ENCODE measurements at regions not wholly inside any gene's neighbourhood (a gene's known extent, or its start where the extent isn't known, plus 50 kb on each side); places are given as distances from the start of the nearest gene placed in this dataset.
"Not testable (repeated sequence)": the region's sequence is repeated elsewhere in the genome, so short reads cannot be mapped to it uniquely, and the experiment has no call there.

DNA sequence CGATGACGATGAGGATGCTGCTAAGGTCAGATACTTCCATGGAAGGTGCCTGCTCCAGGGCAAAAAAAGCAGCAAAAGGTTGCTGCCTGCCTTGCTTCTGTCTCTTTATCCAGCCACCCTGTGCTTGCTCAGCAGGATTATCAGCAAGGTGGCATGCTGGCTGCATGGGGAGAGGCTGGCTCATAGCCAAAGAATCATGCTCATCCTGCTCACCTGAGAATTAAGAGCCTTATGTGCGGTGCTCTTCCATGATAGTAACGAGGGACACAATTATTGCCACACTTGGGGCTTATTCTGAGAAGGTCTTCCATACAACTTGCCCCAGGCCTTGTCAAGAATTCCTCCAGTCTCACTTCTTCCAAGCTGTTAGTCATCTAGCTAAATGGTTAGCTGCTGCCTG is 60.4 kb upstream of the SEC11C start:
- ChIA-PET CTCF (interaction anchor here (0.6 to 1.9 kb wide), 3 partner anchors 9 to 311 kb away, joined by 4 to 11 read pairs (median 5); no protein-coding TSS in a partner anchor), POLR2A (no interaction called here)
- no peaks in the 10 kb centered on the region for H3K9me3 ChIP-seq (ENCODE audit: control insufficient read depth, insufficient read depth, low read length)
- H3K4me3 ChIP-seq (ENCODE audit: low read depth, low read length), result no peak overlapping the region
- TF ChIP-seq, protein P1, sequence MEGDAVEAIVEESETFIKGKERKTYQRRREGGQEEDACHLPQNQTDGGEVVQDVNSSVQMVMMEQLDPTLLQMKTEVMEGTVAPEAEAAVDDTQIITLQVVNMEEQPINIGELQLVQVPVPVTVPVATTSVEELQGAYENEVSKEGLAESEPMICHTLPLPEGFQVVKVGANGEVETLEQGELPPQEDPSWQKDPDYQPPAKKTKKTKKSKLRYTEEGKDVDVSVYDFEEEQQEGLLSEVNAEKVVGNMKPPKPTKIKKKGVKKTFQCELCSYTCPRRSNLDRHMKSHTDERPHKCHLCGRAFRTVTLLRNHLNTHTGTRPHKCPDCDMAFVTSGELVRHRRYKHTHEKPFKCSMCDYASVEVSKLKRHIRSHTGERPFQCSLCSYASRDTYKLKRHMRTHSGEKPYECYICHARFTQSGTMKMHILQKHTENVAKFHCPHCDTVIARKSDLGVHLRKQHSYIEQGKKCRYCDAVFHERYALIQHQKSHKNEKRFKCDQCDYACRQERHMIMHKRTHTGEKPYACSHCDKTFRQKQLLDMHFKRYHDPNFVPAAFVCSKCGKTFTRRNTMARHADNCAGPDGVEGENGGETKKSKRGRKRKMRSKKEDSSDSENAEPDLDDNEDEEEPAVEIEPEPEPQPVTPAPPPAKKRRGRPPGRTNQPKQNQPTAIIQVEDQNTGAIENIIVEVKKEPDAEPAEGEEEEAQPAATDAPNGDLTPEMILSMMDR (IDR thresholded peaks at IDR 0.05; ENCODE audit: low read depth, low read length), result no peak
- DNase-seq (ENCODE audit: low read depth, low spot score), result no peak
- peaks cover 46% of the 10 kb centered on the region for H3K27me3 ChIP-seq (ENCODE audit: control insufficient read depth, insufficient read depth, low read length)
- H3K27ac ChIP-seq (ENCODE audit: low read depth, low read length), result no peak overlapping the region

- not testable (repeated sequence) for H3K4me3 ChIP-seq (ENCODE audit: low read depth, low read length); H3K27ac ChIP-seq (ENCODE audit: low read depth, low read length); DNase-seq (ENCODE audit: low read depth, low spot score); H3K9me3 ChIP-seq (ENCODE audit: control insufficient read depth, insufficient read depth, low read length)
- CTCF ChIA-PET, result interaction anchor here (0.6 to 1.9 kb wide), 4 partner anchors 9 to 346 kb away, joined by 4 to 11 read pairs (median 4); no protein-coding TSS in a partner anchor
- H3K27me3 ChIP-seq (ENCODE audit: control insufficient read depth, insufficient read depth, low read length), result peaks cover 42% of the 10 kb centered on the region
- POLR2A ChIA-PET, result interaction anchor here (0.5 kb wide), 1 partner anchor 408 kb away, joined by 3 read pairs; no protein-coding TSS in a partner anchor
These were observed 59.8 kb upstream of the SEC11C start for GRCh38 chr18:59079687-59080501.

DNA sequence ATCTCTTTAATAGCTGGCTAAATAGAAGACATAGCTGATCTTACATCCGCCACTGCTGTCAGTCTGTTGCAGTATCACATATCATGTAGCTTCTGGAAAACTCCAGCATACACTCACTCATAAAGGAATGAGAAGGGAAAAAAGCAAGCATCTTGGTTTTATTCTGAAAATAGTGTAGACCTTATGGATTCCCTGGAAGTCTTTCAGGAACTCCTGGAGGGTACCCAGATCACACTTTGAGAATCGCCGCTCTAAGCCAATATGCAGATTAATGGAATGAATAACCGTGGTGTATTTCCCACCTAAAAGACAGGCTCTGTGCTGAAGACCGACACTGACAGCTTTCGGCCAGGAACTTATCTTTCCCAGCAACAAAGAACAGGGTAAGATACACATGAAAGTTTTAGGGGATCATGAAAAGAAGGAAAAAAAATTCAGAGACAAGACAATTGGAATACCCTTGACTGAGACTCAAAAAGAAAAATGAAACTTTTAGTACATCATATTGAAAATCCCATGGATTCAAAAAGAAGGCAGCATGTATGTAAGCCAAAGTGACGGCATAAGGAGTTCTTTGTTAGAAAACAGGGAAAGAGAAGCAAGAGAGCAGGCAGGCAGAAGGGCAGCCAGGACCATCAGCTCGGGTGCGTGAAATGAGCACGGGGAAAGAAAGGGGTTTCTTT is 56.4 kb upstream of the SEC11C start:
- DNase-seq (ENCODE audit: low read depth, low spot score), result no peak
- no peak overlapping the region for H3K4me3 ChIP-seq (ENCODE audit: low read depth, low read length)
- no peaks in the 10 kb centered on the region for H3K9me3 ChIP-seq (ENCODE audit: control insufficient read depth, insufficient read depth, low read length)
- TF ChIP-seq, protein P1 (IDR thresholded peaks at IDR 0.05; ENCODE audit: low read depth, low read length), result no peak
- H3K27ac ChIP-seq (ENCODE audit: low read depth, low read length), result no peak overlapping the region
- CTCF ChIA-PET, result interaction anchor here (0.7 to 2.6 kb wide), 9 partner anchors 10 to 553 kb away, joined by 3 to 14 read pairs (median 4); no protein-coding TSS in a partner anchor
- POLR2A ChIA-PET, result no interaction called here
- H3K27me3 ChIP-seq (ENCODE audit: control insufficient read depth, insufficient read depth, low read length), result peaks cover 24% of the 10 kb centered on the region

DNA sequence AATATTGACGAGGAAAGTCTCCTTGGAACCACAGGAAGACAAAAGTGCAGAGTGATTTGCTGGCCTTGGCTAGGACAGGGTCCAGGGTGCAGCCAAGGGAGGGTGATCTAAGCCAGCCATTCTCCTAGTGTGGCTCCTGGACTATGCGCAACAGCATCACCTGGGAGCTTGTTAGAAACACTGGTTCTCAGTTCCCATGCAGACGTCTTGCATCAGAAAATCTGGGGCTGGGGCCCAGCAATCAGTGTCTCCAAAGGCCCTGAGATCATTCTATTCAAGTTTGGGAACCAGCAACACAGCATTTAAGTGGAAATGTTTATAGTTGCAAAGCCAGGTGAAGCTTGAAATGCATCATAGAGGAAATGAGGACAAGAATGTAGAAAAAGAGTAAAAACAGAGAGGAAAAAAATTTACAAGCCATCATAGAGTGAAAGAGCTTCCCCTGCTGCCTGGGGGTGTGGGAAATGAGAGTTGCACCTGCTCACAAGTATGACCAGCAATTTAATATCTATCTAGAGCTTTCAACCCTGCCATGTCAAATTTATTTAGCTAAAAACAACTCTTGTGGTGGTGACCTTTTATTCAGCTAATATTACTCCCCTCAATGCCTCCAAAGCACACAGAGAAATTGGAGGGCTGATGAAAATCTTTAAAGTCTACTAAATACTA is 54.4 kb upstream of the SEC11C start:
- Histone ChIP-seq H3K4me3 (ENCODE audit: low read depth, low read length) (no peak overlapping the region), H3K27me3 (ENCODE audit: control insufficient read depth, insufficient read depth, low read length) (peaks cover 17% of the 10 kb centered on the region), H3K27ac (ENCODE audit: low read depth, low read length) (no peak overlapping the region), H3K9me3 (ENCODE audit: control insufficient read depth, insufficient read depth, low read length) (no peaks in the 10 kb centered on the region)
- ChIA-PET CTCF (interaction anchor here (0.8 to 5.5 kb wide), 7 partner anchors 16 to 321 kb away, joined by 3 to 20 read pairs (median 5); no protein-coding TSS in a partner anchor), POLR2A (interaction anchor here (0.6 kb wide), 1 partner anchor 307 kb away, joined by 3 read pairs; no protein-coding TSS in a partner anchor)
- DNase-seq (ENCODE audit: low read depth, low spot score), result no peak
- TF ChIP-seq, protein P1 (IDR thresholded peaks at IDR 0.05; ENCODE audit: low read depth, low read length), result no peak

GRCh38 chr18:59085797-59086196 is 53.9 kb upstream of the SEC11C start:
- TF ChIP-seq, protein P1 (IDR thresholded peaks at IDR 0.05; ENCODE audit: low read depth, low read length), result no peak
- CTCF ChIA-PET, result interaction anchor here (0.8 to 5.5 kb wide), 7 partner anchors 9 to 322 kb away, joined by 3 to 20 read pairs (median 5); no protein-coding TSS in a partner anchor
- DNase-seq (ENCODE audit: low read depth, low spot score), result no peak
- peaks cover 14% of the 10 kb centered on the region for H3K27me3 ChIP-seq (ENCODE audit: control insufficient read depth, insufficient read depth, low read length)
- H3K27ac ChIP-seq (ENCODE audit: low read depth, low read length), result no peak overlapping the region
- H3K9me3 ChIP-seq (ENCODE audit: control insufficient read depth, insufficient read depth, low read length), result no peaks in the 10 kb centered on the region
- POLR2A ChIA-PET, result no interaction called here
- H3K4me3 ChIP-seq (ENCODE audit: low read depth, low read length), result no peak overlapping the region
